ENCODE measurements at regions not wholly inside any gene's neighbourhood (a gene's known extent, or its start where the extent isn't known, plus 50 kb on each side); places are given as distances from the start of the nearest gene placed in this dataset.
A peak's percentile ranks its signal among the peaks of the same experiment; 100 is the strongest.

GRCh38 chr3:188057124-188057523 lies 96.8 kb upstream of the LPP start:
- FAIRE-seq (no peak), DNase-seq (ENCODE audit: low spot score) (no peak)

- no peak for DNase-seq (ENCODE audit: low spot score)
Measured at GRCh38 chr3:188058569-188059184, 95.3 kb upstream of the LPP start.

GRCh38 chr3:188059351-188059750 lies 94.6 kb upstream of the LPP start:
- FAIRE-seq: no peak
- DNase-seq (ENCODE audit: low spot score): no peak

More at GRCh38 chr3:188058569-188059184, 95.3 kb upstream of the LPP start:
- no peak for FAIRE-seq

GRCh38 chr3:188060264-188060835 lies 93.6 kb upstream of the LPP start:
- DNase-seq (ENCODE audit: low spot score) (no peak), FAIRE-seq (no peak)

- no peak for FAIRE-seq
- DNase-seq (ENCODE audit: low spot score): peak; percentile 49
Measured at GRCh38 chr3:188060840-188061544, 93.0 kb upstream of the LPP start.

GRCh38 chr3:188062216-188062615 lies 91.7 kb upstream of the LPP start:
- FAIRE-seq (no peak), DNase-seq (ENCODE audit: low spot score) (no peak)

- FAIRE-seq: no peak
- DNase-seq (ENCODE audit: low spot score): no peak
Measured at GRCh38 chr3:188064831-188065493, 89.0 kb upstream of the LPP start.

- DNase-seq (ENCODE audit: low spot score): no peak
- no peak for FAIRE-seq
Measured at GRCh38 chr3:188066141-188066540, 87.8 kb upstream of the LPP start.

GRCh38 chr3:188067932-188068331 lies 86.0 kb upstream of the LPP start:
- FAIRE-seq: no peak

GRCh38 chr3:188068342-188068741 lies 85.6 kb upstream of the LPP start:
- FAIRE-seq (no peak), DNase-seq (ENCODE audit: low spot score) (no peak)

More at GRCh38 chr3:188067932-188068331, 86.0 kb upstream of the LPP start:
- DNase-seq (ENCODE audit: low spot score): no peak

- no peak for FAIRE-seq
- DNase-seq (ENCODE audit: low spot score): no peak
Measured at GRCh38 chr3:188071636-188072035, 82.3 kb upstream of the LPP start.

- DNase-seq (ENCODE audit: low spot score) (no peak), FAIRE-seq (no peak)
Measured at GRCh38 chr3:188076176-188076575, 77.8 kb upstream of the LPP start.

- FAIRE-seq: no peak
- DNase-seq (ENCODE audit: low spot score): no peak
Measured at GRCh38 chr3:188077160-188077799, 76.7 kb upstream of the LPP start.

GRCh38 chr3:188080091-188080490 lies 73.9 kb upstream of the LPP start:
- FAIRE-seq (no peak), DNase-seq (ENCODE audit: low spot score) (no peak)

GRCh38 chr3:188082031-188082430 lies 71.9 kb upstream of the LPP start:
- FAIRE-seq (no peak), DNase-seq (ENCODE audit: low spot score) (no peak)

- FAIRE-seq: no peak
- no peak for DNase-seq (ENCODE audit: low spot score)
Measured at GRCh38 chr3:188082450-188082849, 71.5 kb upstream of the LPP start.

- DNase-seq (ENCODE audit: low spot score) (no peak), FAIRE-seq (no peak)
Measured at GRCh38 chr3:188083011-188083410, 70.9 kb upstream of the LPP start.

- DNase-seq (ENCODE audit: low spot score): no peak
- no peak for FAIRE-seq
Measured at GRCh38 chr3:188084752-188085583, 69.0 kb upstream of the LPP start.

- DNase-seq (ENCODE audit: low spot score) (no peak), FAIRE-seq (no peak)
Measured at GRCh38 chr3:188085584-188086560, 68.1 kb upstream of the LPP start.

All from urothelium cell line (cell line).